GM18511 (cell line): ENCODE measurements at regions not wholly inside any gene's neighbourhood (a gene's known extent, or its start where the extent isn't known, plus 50 kb on each side); places are given as distances from the start of the nearest gene placed in this dataset.
"Not testable (repeated sequence)": the region's sequence is repeated elsewhere in the genome, so short reads cannot be mapped to it uniquely, and the experiment has no call there.

Experiments
- ATAC-seq: cut with Tn5 transposase; IDR thresholded peaks from one replicate; pipeline ENCODE4 v1.9.1; 2021; ENCODE audit warnings: mild to moderate bottlenecking, moderate library complexity; ENCODE audit not compliant: unreplicated experiment

- no peak for ATAC-seq
These were observed 119.7 kb downstream of the MACROH2A1 start for GRCh38 chr5:135279328-135279727.

GRCh38 chr5:135276151-135276550, 122.9 kb downstream of the MACROH2A1 start:
- ATAC-seq: no peak

- ATAC-seq: no peak
These were observed 125.8 kb downstream of the MACROH2A1 start for GRCh38 chr5:135273212-135273611.

GRCh38 chr5:135272311-135272805, 126.7 kb downstream of the MACROH2A1 start:
- ATAC-seq: no peak

- ATAC-seq: no peak
These were observed 127.3 kb downstream of the MACROH2A1 start for GRCh38 chr5:135271533-135272310.

GRCh38 chr5:135269931-135270421, 129.1 kb downstream of the MACROH2A1 start:
- ATAC-seq: no peak

- no peak for ATAC-seq
These were observed 129.8 kb downstream of the MACROH2A1 start for GRCh38 chr5:135269199-135269598.

- ATAC-seq: no peak
These were observed 132.1 kb downstream of the MACROH2A1 start for GRCh38 chr5:135266975-135267374.

GRCh38 chr5:135266303-135266635, 132.8 kb downstream of the MACROH2A1 start:
- no peak for ATAC-seq

- no peak for ATAC-seq
These were observed 133.3 kb downstream of the MACROH2A1 start for GRCh38 chr5:135265497-135266302.

GRCh38 chr5:135264451-135265440, 134.3 kb downstream of the MACROH2A1 start:
- no peak for ATAC-seq

GRCh38 chr5:135263022-135263668, 135.9 kb downstream of the MACROH2A1 start:
- ATAC-seq: no peak

GRCh38 chr5:135262364-135262763, 136.7 kb downstream of the MACROH2A1 start:
- ATAC-seq: no peak

GRCh38 chr5:135260108-135260507, 138.9 kb downstream of the MACROH2A1 start:
- not testable (repeated sequence) for ATAC-seq

GRCh38 chr5:135255461-135256178, 143.4 kb downstream of the MACROH2A1 start:
- ATAC-seq: no peak

- ATAC-seq: no peak
These were observed 144.8 kb downstream of the MACROH2A1 start for GRCh38 chr5:135254183-135254582.

- ATAC-seq: no peak
These were observed 145.3 kb downstream of the MACROH2A1 start for GRCh38 chr5:135253601-135254178.

- ATAC-seq: no peak
These were observed 147.9 kb downstream of the MACROH2A1 start for GRCh38 chr5:135251093-135251492.

GRCh38 chr5:135250671-135251070, 148.4 kb downstream of the MACROH2A1 start:
- ATAC-seq: no peak
